ENCODE measurements at regions not wholly inside any gene's neighbourhood (a gene's known extent, or its start where the extent isn't known, plus 50 kb on each side); places are given as distances from the start of the nearest gene placed in this dataset.

- H3K36me3 ChIP-seq (replicated peaks in 1 of 2; ENCODE audit: control insufficient read depth in 1 of 2, insufficient read depth in 2 of 2, low read length in 1 of 2): no peaks in the 10 kb centered on the region
- POLR2A ChIA-PET: no interaction called here
- no peaks in the 10 kb centered on the region for H4K20me1 ChIP-seq (ENCODE audit: insufficient read depth)
- H3K27me3 ChIP-seq (ENCODE audit: insufficient read depth): no peaks in the 10 kb centered on the region
- no peak overlapping the region for H3K4me3 ChIP-seq (ENCODE audit: low read depth in 2 of 2, low read length in 1 of 2)
- no peaks in the 10 kb centered on the region for H3K9me3 ChIP-seq
- DNase-seq: no peak
- H2AFZ ChIP-seq (ENCODE audit: low read depth): no peak overlapping the region
- no peaks in the 10 kb centered on the region for H3K79me2 ChIP-seq (ENCODE audit: insufficient read depth)
- H3K9me2 ChIP-seq: no peaks in the 10 kb centered on the region
- H3K4me2 ChIP-seq: no peak overlapping the region
- CTCF ChIA-PET: interaction anchor here (1.0 kb wide), 1 partner anchor 29 kb away, joined by 3 read pairs; no protein-coding TSS in a partner anchor
- no peak overlapping the region for H3K27ac ChIP-seq (ENCODE audit: low read depth in 2 of 2, low read length in 1 of 2)
- H3K4me1 ChIP-seq (ENCODE audit: control insufficient read depth in 1 of 2, insufficient read depth in 2 of 2, low read depth in 1 of 2, low read length in 1 of 2): peaks cover 0 to 8% of the 10 kb centered on the region in 2 experiments; a peak in 1 of 4 replicates
- no peaks in the 10 kb centered on the region for H3F3A ChIP-seq (replicated peaks; ENCODE audit: insufficient read depth)
- TF ChIP-seq NRF1 (IDR thresholded peaks at IDR 0.05; ENCODE audit: low read depth, low read length) (no peak), MAX (IDR thresholded peaks at IDR 0.05; ENCODE audit: low read depth) (no peak), FOXM1 (IDR thresholded peaks at IDR 0.05; ENCODE audit: low read depth) (no peak), ZBTB33 (IDR thresholded peaks at IDR 0.05; ENCODE audit: borderline replicate concordance, low read depth) (no peak), ELF1 (IDR thresholded peaks at IDR 0.05) (no peak), JUND (IDR thresholded peaks at IDR 0.05) (no peak), TCF12 (IDR thresholded peaks at IDR 0.05) (no peak), IRF3 (IDR thresholded peaks at IDR 0.05; ENCODE audit: low read depth, low read length) (no peak), RCOR1 (IDR thresholded peaks at IDR 0.05; ENCODE audit: low read length) (no peak), CHD2 (IDR thresholded peaks at IDR 0.05; ENCODE audit: low read length, partially characterized antibody) (no peak), USF1 (IDR thresholded peaks at IDR 0.05; ENCODE audit: borderline replicate concordance, low read depth) (no peak), FOXJ3 (CRISPR knock-in tag; IDR thresholded peaks at IDR 0.05) (no peak), USF2 (IDR thresholded peaks at IDR 0.05; ENCODE audit: borderline replicate concordance, low read depth, low read length) (no peak), POLR2AphosphoS5 (IDR thresholded peaks at IDR 0.05; ENCODE audit: low read depth, low read length) (no peak), FOSL2 (IDR thresholded peaks at IDR 0.05; ENCODE audit: borderline replicate concordance, low read depth) (no peak), GATA2 (CRISPR knock-in tag; IDR thresholded peaks at IDR 0.05) (no peak), TEAD4 (IDR thresholded peaks at IDR 0.05; ENCODE audit: borderline replicate concordance, insufficient read depth) (no peak), SIN3A (IDR thresholded peaks at IDR 0.05; ENCODE audit: borderline replicate concordance, low read depth, low read length) (no peak), RXRA (IDR thresholded peaks at IDR 0.05; ENCODE audit: borderline replicate concordance, low read depth) (no peak)
- H3K9ac ChIP-seq: no peak overlapping the region
- whole genome bisulfite sequencing (ENCODE audit: low lambda C conversion rate): 63% methylated on average over 5 of the region's 8 CpGs
Observed at GRCh38 chr1:232183266-232183800, 446.6 kb downstream of the SIPA1L2 start.

Measured in SK-N-SH (cell line).